Gastroesophageal sphincter (tissue), 4 donors: ENCODE measurements at regions not wholly inside any gene's neighbourhood (a gene's known extent, or its start where the extent isn't known, plus 50 kb on each side); places are given as distances from the start of the nearest gene placed in this dataset.
"Not testable (repeated sequence)": the region's sequence is repeated elsewhere in the genome, so short reads cannot be mapped to it uniquely, and the experiment has no call there.

Source experiments
- ATAC-seq: fragments of 150-250 bp; one replicate; pipeline ENCODE4 v1.9.1; 2016; ENCODE audit warnings: mild to moderate bottlenecking, moderate library complexity
- H3K27ac ChIP-seq, 4 donors: fragments of 200-600 bp; sonication (generic) in 3 of 4; 1 replicate in 3 of 4; 2 replicates in 1 of 4; pipeline ENCODE4 v1.5.1; 2016 to 2019
- H3K27me3 ChIP-seq: fragments of 200-600 bp; sonication (generic); one replicate; pipeline ENCODE4 v1.5.1; 2019
- H3K36me3 ChIP-seq, 2 donors: fragments of 200-600 bp; sonication (generic); one replicate each; pipeline ENCODE4 v1.5.1; 2019; ENCODE audit warnings: control low read depth in 1 of 2
- H3K4me1 ChIP-seq, 3 donors: fragments of 200-600 bp; sonication (generic); 1 replicate in 2 of 3; 2 replicates in 1 of 3; pipeline ENCODE4 v1.5.1; 2016 to 2019; ENCODE audit warnings: control low read depth in 2 of 3
- H3K4me3 ChIP-seq, 2 donors: fragments of 200-600 bp; sonication (generic); one replicate each; pipeline ENCODE4 v1.5.1; 2019; ENCODE audit warnings: mild to moderate bottlenecking in 1 of 2, moderate library complexity in 1 of 2
- H3K9me3 ChIP-seq, 3 donors: fragments of 200-600 bp; sonication (generic); one replicate each; pipeline ENCODE4 v1.5.1; 2017 to 2019; ENCODE audit warnings: control low read depth in 2 of 3
- CTCF ChIP-seq, 4 experiments: fragments of 200-600 bp in 2 of 4; fragments of 450-650 bp in 2 of 4; sonication (generic) in 1 of 4; IDR thresholded peaks; one replicate each; pipeline ENCODE4 v1.5.1; 2017 to 2019; ENCODE audit warnings: antibody characterized with exemption in 4 of 4, mild to moderate bottlenecking in 2 of 4, moderate library complexity in 2 of 4
- EP300 ChIP-seq: sonication (generic); formaldehyde crosslinking; IDR thresholded peaks from one replicate; pipeline ENCODE4 v1.6.1; 2017; ENCODE audit warnings: antibody characterized with exemption, mild to moderate bottlenecking
- POLR2A ChIP-seq, 2 donors: fragments of 450-650 bp; IDR thresholded peaks; one replicate each; pipeline ENCODE4 v1.6.1; 2017; ENCODE audit warnings: antibody characterized with exemption in 2 of 2, mild to moderate bottlenecking in 2 of 2, moderate library complexity in 1 of 2
- POLR2AphosphoS5 ChIP-seq: sonication (generic); formaldehyde crosslinking; IDR thresholded peaks from one replicate; pipeline ENCODE4 v1.6.1; 2017; ENCODE audit warnings: antibody characterized with exemption
- WGBS, 2 donors: methylation state at CpG; one replicate each; pipeline ENCODE4 v1.1.5; 2018; ENCODE audit warnings: low coverage in 1 of 2; 5-methylcytosine and 5-hydroxymethylcytosine counted together

GRCh38 chr12:131271724-131272123 is 318.0 kb downstream of the ADGRD1 start:
- Histone ChIP-seq H3K27ac (no peak overlapping the region), H3K27me3 (no peaks in the 10 kb centered on the region), H3K36me3 (no peaks in the 10 kb centered on the region), H3K4me3 (no peak overlapping the region), H3K9me3 (no peaks in the 10 kb centered on the region), H3K4me1 (peaks cover 0 to 7% (median 5%) of the 10 kb centered on the region in 3 donors)
- no peak for ATAC-seq
- TF ChIP-seq POLR2A (IDR thresholded peaks at IDR 0.05) (no peak), EP300 (no peak), POLR2AphosphoS5 (no peak), CTCF (IDR thresholded peaks at IDR 0.05) (no peak)

GRCh38 chr12:131272283-131272814 is 318.6 kb downstream of the ADGRD1 start:
- H3K27me3 ChIP-seq, H3K9me3 ChIP-seq, H3K4me3 ChIP-seq, ATAC-seq, H3K4me1 ChIP-seq, H3K36me3 ChIP-seq, H3K27ac ChIP-seq: not testable (repeated sequence)
- WGBS, 2 donors, result 73% methylated on average over 3 of the region's 8 CpGs; no CpG with 5 or more reads in 1 of the 2 donors

GRCh38 chr12:131273291-131273845 is 319.7 kb downstream of the ADGRD1 start:
- no peaks in the 10 kb centered on the region for H3K9me3 ChIP-seq
- 83 to 86% methylated on average over 4 to 6 of the region's 11 CpGs for WGBS, 2 donors
- no peak overlapping the region for H3K4me3 ChIP-seq
- H3K27ac ChIP-seq, result no peak overlapping the region
- H3K36me3 ChIP-seq, result no peaks in the 10 kb centered on the region
- no peaks in the 10 kb centered on the region for H3K27me3 ChIP-seq
- no peaks in the 10 kb centered on the region for H3K4me1 ChIP-seq
- ATAC-seq, result no peak
- TF ChIP-seq CTCF (IDR thresholded peaks at IDR 0.05), result no peak
- no peak for TF ChIP-seq POLR2AphosphoS5
- TF ChIP-seq POLR2A (IDR thresholded peaks at IDR 0.05), result no peak
- no peak for TF ChIP-seq EP300

DNA sequence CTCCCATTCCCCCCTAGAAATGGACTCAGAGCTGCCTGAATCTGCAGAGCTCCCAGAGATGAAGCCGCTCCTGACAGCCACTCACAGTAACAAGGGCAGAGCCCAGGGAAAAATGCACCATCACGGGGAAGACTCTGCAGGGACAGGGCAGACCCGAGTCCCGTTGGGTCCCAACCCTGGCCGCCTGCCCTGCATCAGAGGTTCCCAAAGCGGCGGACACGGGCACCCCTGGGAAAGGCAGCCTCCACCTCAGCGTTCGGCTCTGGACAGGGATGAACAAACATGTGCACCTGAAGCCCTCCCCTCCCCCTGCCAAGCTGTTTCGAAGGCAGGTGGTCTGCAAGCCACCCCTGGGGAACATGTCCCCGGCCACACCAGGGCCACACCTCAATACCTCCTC is 320.4 kb downstream of the ADGRD1 start:
- Histone ChIP-seq H3K4me1 (no peaks in the 10 kb centered on the region), H3K4me3 (no peak overlapping the region), H3K9me3 (no peaks in the 10 kb centered on the region), H3K27ac (no peak overlapping the region), H3K36me3 (no peaks in the 10 kb centered on the region), H3K27me3 (no peaks in the 10 kb centered on the region)
- no peak for TF ChIP-seq POLR2AphosphoS5
- TF ChIP-seq CTCF (IDR thresholded peaks at IDR 0.05), result no peak
- TF ChIP-seq POLR2A (IDR thresholded peaks at IDR 0.05), result no peak
- no peak for TF ChIP-seq EP300
- no peak for ATAC-seq
- WGBS, 2 donors, result 80% methylated on average over 1 of the region's 12 CpGs; no CpG with 5 or more reads in 1 of the 2 donors

DNA sequence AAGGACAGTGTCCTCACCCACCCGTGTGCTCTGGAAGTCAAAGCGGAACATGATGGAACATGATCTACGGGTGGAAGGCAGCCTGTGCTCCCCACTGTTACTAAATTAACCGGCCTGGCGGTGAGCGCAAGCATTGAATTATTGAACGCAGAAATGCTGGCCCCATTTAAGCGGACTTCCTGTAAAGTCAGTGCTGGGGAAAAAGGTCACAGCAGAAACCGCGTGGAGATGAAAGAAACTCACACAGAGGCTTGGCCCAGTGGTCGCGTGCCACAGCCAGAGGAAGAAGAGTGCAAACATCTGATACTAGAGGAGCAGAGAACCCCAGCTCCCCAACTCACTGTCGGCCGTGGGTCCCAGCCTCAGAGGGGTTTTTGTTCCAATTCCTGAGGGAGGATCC is 321.2 kb downstream of the ADGRD1 start:
- no peaks in the 10 kb centered on the region for H3K36me3 ChIP-seq
- H3K27ac ChIP-seq, result no peak overlapping the region
- no peak for ATAC-seq
- no peak overlapping the region for H3K4me3 ChIP-seq
- no peaks in the 10 kb centered on the region for H3K27me3 ChIP-seq
- H3K9me3 ChIP-seq, result no peaks in the 10 kb centered on the region
- 38 to 51% methylated on average over 4 to 11 of the region's 14 CpGs for WGBS, 2 donors
- no peak for TF ChIP-seq POLR2A (IDR thresholded peaks at IDR 0.05)
- no peak for TF ChIP-seq EP300
- H3K4me1 ChIP-seq, result no peaks in the 10 kb centered on the region

- 100% methylated on average over 2 of the region's 6 CpGs; no CpG with 5 or more reads in 1 of the 2 donors for WGBS, 2 donors
- TF ChIP-seq POLR2A (IDR thresholded peaks at IDR 0.05), result no peak
- no peak for TF ChIP-seq EP300
- TF ChIP-seq POLR2AphosphoS5, result no peak
- TF ChIP-seq CTCF (IDR thresholded peaks at IDR 0.05), result no peak
- Histone ChIP-seq H3K4me3 (no peak overlapping the region), H3K27ac (no peak overlapping the region), H3K27me3 (no peaks in the 10 kb centered on the region), H3K4me1 (no peaks in the 10 kb centered on the region), H3K36me3 (no peaks in the 10 kb centered on the region), H3K9me3 (no peaks in the 10 kb centered on the region)
- ATAC-seq, result no peak
Observed at GRCh38 chr12:131275824-131276223, 322.1 kb downstream of the ADGRD1 start.
